GM18858 (cell line): ENCODE measurements at regions not wholly inside any gene's neighbourhood (a gene's known extent, or its start where the extent isn't known, plus 50 kb on each side); places are given as distances from the start of the nearest gene placed in this dataset.
"Not testable (repeated sequence)": the region's sequence is repeated elsewhere in the genome, so short reads cannot be mapped to it uniquely, and the experiment has no call there.

Experiments
- ATAC-seq: cut with Tn5 transposase; IDR thresholded peaks from one replicate; pipeline ENCODE4 v1.9.1; 2021; ENCODE audit not compliant: unreplicated experiment

DNA sequence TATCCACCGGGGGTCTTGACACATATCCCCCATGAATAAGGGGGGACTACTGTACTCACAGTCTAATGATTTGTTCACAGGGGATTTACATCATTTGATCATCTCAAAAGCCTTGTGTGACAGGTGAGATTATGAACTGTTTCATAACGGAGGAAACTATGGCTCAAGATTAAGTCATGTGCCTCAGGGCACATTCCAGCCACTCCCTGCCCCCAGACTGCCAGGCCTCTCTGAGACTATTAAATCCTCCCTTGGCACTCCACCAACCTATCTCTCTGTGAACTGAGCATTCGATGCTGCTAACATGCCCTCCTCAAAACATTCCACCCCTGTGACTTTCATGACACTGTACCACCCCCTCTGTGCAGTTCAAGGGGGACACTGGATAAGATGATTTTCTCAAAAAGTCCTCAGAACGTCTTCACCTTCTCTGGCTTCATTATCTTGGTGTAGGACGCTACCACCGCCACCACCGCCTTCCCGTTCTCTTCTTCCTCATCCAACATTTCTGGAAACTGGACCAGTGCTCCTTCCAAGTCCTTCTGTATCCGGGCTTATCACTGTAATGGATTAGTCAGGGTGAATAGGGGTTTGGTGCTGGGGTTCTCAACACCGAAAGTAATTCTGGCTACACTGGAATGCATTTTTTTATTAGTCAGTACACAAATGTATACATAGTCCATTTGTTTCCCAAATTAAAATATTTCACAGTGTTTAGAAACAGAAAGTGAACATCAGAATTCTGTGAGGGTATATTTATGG lies 169.6 kb downstream of the KCNS3 start:
- no peak for ATAC-seq

DNA sequence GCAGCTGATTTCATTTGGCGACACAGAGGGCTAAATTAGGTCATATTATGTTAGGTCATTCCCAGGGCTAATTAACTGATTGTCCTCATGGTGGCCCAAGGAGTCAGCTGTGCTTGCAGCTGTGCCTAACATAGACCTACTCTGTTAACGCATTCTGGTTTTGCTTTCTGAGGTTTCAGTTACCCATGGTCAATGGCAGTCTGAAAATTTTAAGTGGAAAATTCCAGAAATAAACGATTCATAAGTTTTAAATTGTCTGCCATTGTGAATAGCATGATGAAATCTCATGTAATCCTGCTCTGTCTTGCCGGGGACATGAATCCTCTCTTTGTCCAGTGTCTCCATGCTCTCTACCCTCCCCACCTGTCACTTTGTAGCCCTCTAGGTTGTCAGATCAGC lies 168.7 kb downstream of the KCNS3 start:
- ATAC-seq = no peak

GRCh38 chr2:18046558-18047212 lies 168.2 kb downstream of the KCNS3 start:
- no peak for ATAC-seq

- ATAC-seq = no peak
Measured at GRCh38 chr2:18046017-18046416, 167.6 kb downstream of the KCNS3 start.

DNA sequence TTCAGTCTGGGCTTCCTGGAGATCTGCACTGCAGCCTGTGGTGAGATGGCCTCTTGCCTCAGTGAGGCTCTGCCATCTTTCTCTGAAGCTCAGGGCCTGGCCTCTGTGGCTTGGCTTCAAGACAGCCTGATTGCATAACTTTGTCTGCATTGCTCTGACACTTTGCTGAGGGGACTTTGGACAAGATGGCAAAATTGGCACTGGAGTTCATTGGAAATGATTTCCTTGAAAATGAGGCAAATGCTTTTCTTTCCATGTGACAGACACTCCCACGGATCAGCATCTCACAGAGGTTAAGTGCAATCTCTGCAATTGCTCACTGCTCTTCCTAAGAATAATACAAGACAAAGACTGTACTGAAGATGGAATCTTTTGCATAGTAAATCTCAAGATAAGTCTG lies 166.8 kb downstream of the KCNS3 start:
- ATAC-seq = no peak

DNA sequence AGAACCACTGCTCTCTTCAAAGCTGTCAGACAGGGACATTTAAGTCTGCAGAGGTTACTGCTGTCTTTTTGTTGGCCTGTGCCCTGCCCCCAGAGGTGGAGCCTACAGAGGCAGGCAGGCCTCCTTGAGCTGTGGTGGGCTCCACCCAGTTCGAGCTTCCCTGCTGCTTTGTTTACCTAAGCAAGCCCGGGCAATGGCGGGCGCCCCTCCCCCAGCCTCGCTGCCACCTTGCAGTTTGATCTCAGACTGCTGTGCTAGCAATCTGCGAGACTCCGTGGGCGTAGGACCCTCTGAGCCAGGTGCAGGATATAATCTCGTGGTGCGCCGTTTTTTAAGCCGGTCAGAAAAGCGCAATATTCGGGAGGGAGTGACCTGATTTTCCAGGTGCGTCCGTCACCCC lies 138.9 kb downstream of the KCNS3 start:
- ATAC-seq = not testable (repeated sequence)

DNA sequence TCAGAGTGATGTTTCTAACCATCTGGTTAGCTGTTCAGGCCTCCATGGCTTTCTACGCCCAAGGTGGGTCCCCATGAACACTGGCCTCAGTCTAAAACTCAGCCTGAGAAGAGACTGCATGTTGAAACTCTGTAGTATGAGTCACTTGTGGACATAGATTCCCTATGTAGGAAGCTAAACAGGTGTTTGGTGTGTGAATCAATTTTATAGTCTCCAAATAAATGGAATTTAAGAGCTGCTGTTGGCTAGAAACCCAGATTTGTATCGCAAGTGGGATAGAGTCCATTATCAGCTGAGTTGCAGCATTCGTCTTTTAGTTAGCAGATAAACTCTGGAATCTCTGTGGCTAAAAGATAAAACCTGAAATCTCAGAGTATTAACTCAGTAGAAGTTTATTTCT lies 131.4 kb downstream of the KCNS3 start:
- ATAC-seq = no peak

GRCh38 chr2:18005411-18005810 lies 126.9 kb downstream of the KCNS3 start:
- no peak for ATAC-seq

DNA sequence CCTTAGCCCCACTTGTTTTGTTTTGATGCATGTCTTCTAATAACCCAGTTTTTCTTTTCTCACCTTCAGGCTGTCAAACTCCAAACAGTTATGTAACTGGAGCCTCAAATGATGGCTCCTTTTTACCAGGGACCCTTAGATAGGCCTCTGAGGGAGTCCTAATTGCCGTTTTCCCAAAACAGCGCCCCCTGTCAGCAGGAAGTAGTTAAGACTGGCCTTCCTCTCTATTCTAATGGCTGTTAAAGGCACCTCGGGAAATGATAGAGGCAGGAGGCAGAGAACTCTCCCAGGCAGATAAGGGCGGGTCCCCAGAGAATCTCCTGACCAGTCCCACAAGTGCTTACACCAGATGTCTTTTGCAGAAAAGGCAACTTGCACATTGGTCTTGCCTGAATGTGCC lies 123.2 kb downstream of the KCNS3 start:
- ATAC-seq = no peak

GRCh38 chr2:17996978-17997377 lies 118.5 kb downstream of the KCNS3 start:
- no peak for ATAC-seq

GRCh38 chr2:17995593-17995992 lies 117.1 kb downstream of the KCNS3 start:
- ATAC-seq = no peak
